NT2/D1 (cell line): ENCODE measurements at regions not wholly inside any gene's neighbourhood (a gene's known extent, or its start where the extent isn't known, plus 50 kb on each side); places are given as distances from the start of the nearest gene placed in this dataset.

Source experiments
- SUZ12 ChIP-seq: IDR thresholded peaks from 2 replicates; pipeline ENCODE4 v1.6.1; 2011; ENCODE audit not compliant: insufficient read length, insufficient read depth; ENCODE audit errors: extremely low read depth
- YY1 ChIP-seq: IDR thresholded peaks from 2 replicates; pipeline ENCODE4 v1.6.1; 2011; ENCODE audit not compliant: insufficient read length, insufficient read depth
- ZNF274 ChIP-seq: IDR thresholded peaks from 2 replicates; pipeline ENCODE4 v1.6.1; 2011; ENCODE audit warnings: mild to moderate bottlenecking, low read depth, low read length

- no peak for TF ChIP-seq YY1
- TF ChIP-seq ZNF274: no peak
- TF ChIP-seq SUZ12: no peak
These were observed 305.4 kb downstream of the IDS start for GRCh38 chrX:149199734-149200133.
